ENCODE measurements at regions not wholly inside any gene's neighbourhood (a gene's known extent, or its start where the extent isn't known, plus 50 kb on each side); places are given as distances from the start of the nearest gene placed in this dataset.

- Histone ChIP-seq H3K4me3 (ENCODE audit: low read length in 3 of 3) (no peak overlapping the region), H3K27ac (ENCODE audit: low read depth in 2 of 2, low read length in 2 of 2) (no peak overlapping the region), H3K9me3 (ENCODE audit: control insufficient read depth in 2 of 3, insufficient read depth in 1 of 3, low read length in 3 of 3) (no peaks in the 10 kb centered on the region), H3K4me1 (ENCODE audit: control insufficient read depth in 2 of 3, insufficient read depth in 2 of 3, low read depth in 1 of 3, low read length in 3 of 3) (no peaks in the 10 kb centered on the region), H3K9ac (ENCODE audit: low read length in 3 of 3) (no peak overlapping the region), H3K36me3 (ENCODE audit: control insufficient read depth in 2 of 3, insufficient read depth in 3 of 3, low read length in 3 of 3) (no peaks in the 10 kb centered on the region), H3K27me3 (ENCODE audit: control insufficient read depth, insufficient read depth, low read length) (no peaks in the 10 kb centered on the region)
- FAIRE-seq: no peak
- TF ChIP-seq CTCF (IDR thresholded peaks at IDR 0.05; ENCODE audit: borderline replicate concordance, extremely low read depth, insufficient read depth): no peak
- intact Hi-C loops (cut with DNase I): no loop called here
- no peak for DNase-seq
These were observed 100.9 kb downstream of the FAS start for GRCh38 chr10:89091496-89091895.

GRCh38 chr10:89090756-89091445, 100.3 kb downstream of the FAS start:
- H3K36me3 ChIP-seq (ENCODE audit: control insufficient read depth in 2 of 3, insufficient read depth in 3 of 3, low read length in 3 of 3): no peaks in the 10 kb centered on the region
- no peaks in the 10 kb centered on the region for H3K27me3 ChIP-seq (ENCODE audit: control insufficient read depth, insufficient read depth, low read length)
- no peaks in the 10 kb centered on the region for H3K4me1 ChIP-seq (ENCODE audit: control insufficient read depth in 2 of 3, insufficient read depth in 2 of 3, low read depth in 1 of 3, low read length in 3 of 3)
- no peak for TF ChIP-seq CTCF (IDR thresholded peaks at IDR 0.05; ENCODE audit: borderline replicate concordance, extremely low read depth, insufficient read depth)
- DNase-seq (no peak), FAIRE-seq (no peak)
- H3K9me3 ChIP-seq (ENCODE audit: control insufficient read depth in 2 of 3, insufficient read depth in 1 of 3, low read length in 3 of 3): no peaks in the 10 kb centered on the region
- intact Hi-C loops (cut with DNase I): no loop called here
- no peak overlapping the region for H3K9ac ChIP-seq (ENCODE audit: low read length in 3 of 3)
- no peak overlapping the region for H3K4me3 ChIP-seq (ENCODE audit: low read length in 3 of 3)
- H3K27ac ChIP-seq (ENCODE audit: low read depth in 2 of 2, low read length in 2 of 2): no peak overlapping the region

GRCh38 chr10:89086801-89087521, 96.4 kb downstream of the FAS start:
- no peak overlapping the region for H3K27ac ChIP-seq (ENCODE audit: low read depth in 2 of 2, low read length in 2 of 2)
- TF ChIP-seq CTCF (IDR thresholded peaks at IDR 0.05; ENCODE audit: borderline replicate concordance, extremely low read depth, insufficient read depth): no peak
- H3K9ac ChIP-seq (ENCODE audit: low read length in 3 of 3): no peak overlapping the region
- no peak overlapping the region for H3K4me3 ChIP-seq (ENCODE audit: low read length in 3 of 3)
- no peak for FAIRE-seq
- H3K36me3 ChIP-seq (ENCODE audit: control insufficient read depth in 2 of 3, insufficient read depth in 3 of 3, low read length in 3 of 3): no peaks in the 10 kb centered on the region
- intact Hi-C loops (cut with DNase I): no loop called here
- peak in 1 of 5 donors; percentile 79 for DNase-seq
- no peaks in the 10 kb centered on the region for H3K4me1 ChIP-seq (ENCODE audit: control insufficient read depth in 2 of 3, insufficient read depth in 2 of 3, low read depth in 1 of 3, low read length in 3 of 3)
- H3K9me3 ChIP-seq (ENCODE audit: control insufficient read depth in 2 of 3, insufficient read depth in 1 of 3, low read length in 3 of 3): no peaks in the 10 kb centered on the region
- no peaks in the 10 kb centered on the region for H3K27me3 ChIP-seq (ENCODE audit: control insufficient read depth, insufficient read depth, low read length)
